Spinal cord (tissue), 9 donors: ENCODE measurements at regions not wholly inside any gene's neighbourhood (a gene's known extent, or its start where the extent isn't known, plus 50 kb on each side); places are given as distances from the start of the nearest gene placed in this dataset.

ENCODE experiments used
- DNase-seq, 6 donors: peaks; one replicate each; pipeline versions ENCODE4 v3.0.0 to v3.0.0-alpha.2; 2013 to 2015; ENCODE audit warnings: low spot score in 6 of 6, low read depth in 4 of 6
- H3K27ac ChIP-seq: one replicate; pipeline ENCODE4 v1.5.1; 2013; ENCODE audit warnings: low read depth, low read length, control low read depth
- H3K27me3 ChIP-seq: one replicate; pipeline ENCODE4 v1.6.1; 2013; ENCODE audit warnings: low read length; ENCODE audit not compliant: control insufficient read depth, insufficient read depth
- H3K36me3 ChIP-seq: one replicate; pipeline ENCODE4 v1.6.1; 2013; ENCODE audit warnings: low read length; ENCODE audit not compliant: control insufficient read depth, insufficient read depth
- H3K4me1 ChIP-seq: one replicate; pipeline ENCODE4 v1.6.1; 2013; ENCODE audit warnings: low read length; ENCODE audit not compliant: control insufficient read depth, insufficient read depth
- H3K4me3 ChIP-seq: one replicate; pipeline ENCODE4 v1.5.1; 2013; ENCODE audit warnings: low read depth, low read length, control low read depth
- H3K9me3 ChIP-seq: one replicate; pipeline ENCODE4 v1.6.1; 2013; ENCODE audit warnings: low read length; ENCODE audit not compliant: control insufficient read depth, insufficient read depth
- WGBS: methylation state at CpG from one replicate; pipeline ENCODE4 v1.1.5; 2013; ENCODE audit warnings: missing lambda C conversion rate; ENCODE audit not compliant: insufficient coverage; 5-methylcytosine and 5-hydroxymethylcytosine counted together
- donor health status: healthy.

- DNase-seq: peak in 2 of 6 donors; percentile 48 to 49
- no peaks in the 10 kb centered on the region for H3K27me3 ChIP-seq
- no peaks in the 10 kb centered on the region for H3K4me1 ChIP-seq
- H3K36me3 ChIP-seq: no peaks in the 10 kb centered on the region
- WGBS: no CpG with 5 or more reads among the region's 2 CpGs
- H3K27ac ChIP-seq: no peak overlapping the region
- no peak overlapping the region for H3K4me3 ChIP-seq
- no peaks in the 10 kb centered on the region for H3K9me3 ChIP-seq
These were observed 99.2 kb downstream of the C12orf50 start for GRCh38 chr12:87930033-87930432.

- 100% methylated on average over 1 of the region's 2 CpGs for WGBS
- Histone ChIP-seq H3K36me3 (no peaks in the 10 kb centered on the region), H3K27ac (no peak overlapping the region), H3K4me1 (no peaks in the 10 kb centered on the region), H3K9me3 (no peaks in the 10 kb centered on the region), H3K4me3 (no peak overlapping the region), H3K27me3 (no peaks in the 10 kb centered on the region)
- DNase-seq: no peak
These were observed 99.9 kb downstream of the C12orf50 start for GRCh38 chr12:87929346-87929745.

- Histone ChIP-seq H3K9me3 (no peaks in the 10 kb centered on the region), H3K36me3 (no peaks in the 10 kb centered on the region), H3K27me3 (no peaks in the 10 kb centered on the region), H3K4me3 (no peak overlapping the region), H3K27ac (no peak overlapping the region), H3K4me1 (no peaks in the 10 kb centered on the region)
- WGBS: no CpG with 5 or more reads among the region's 1 CpG
- peak in 1 of 6 donors; percentile 52 for DNase-seq
These were observed 101.2 kb downstream of the C12orf50 start for GRCh38 chr12:87928031-87928430.

GRCh38 chr12:87925021-87925420, 104.2 kb downstream of the C12orf50 start:
- no peak overlapping the region for H3K27ac ChIP-seq
- WGBS: no CpG with 5 or more reads among the region's 2 CpGs
- no peaks in the 10 kb centered on the region for H3K36me3 ChIP-seq
- DNase-seq: no peak
- no peaks in the 10 kb centered on the region for H3K9me3 ChIP-seq
- no peaks in the 10 kb centered on the region for H3K4me1 ChIP-seq
- no peaks in the 10 kb centered on the region for H3K27me3 ChIP-seq
- no peak overlapping the region for H3K4me3 ChIP-seq

GRCh38 chr12:87924149-87924548, 105.1 kb downstream of the C12orf50 start:
- no peak overlapping the region for H3K27ac ChIP-seq
- H3K36me3 ChIP-seq: no peaks in the 10 kb centered on the region
- no peak overlapping the region for H3K4me3 ChIP-seq
- no peaks in the 10 kb centered on the region for H3K9me3 ChIP-seq
- DNase-seq: peak in 1 of 6 donors; percentile 35
- no peaks in the 10 kb centered on the region for H3K4me1 ChIP-seq
- H3K27me3 ChIP-seq: no peaks in the 10 kb centered on the region

GRCh38 chr12:87923361-87923760, 105.8 kb downstream of the C12orf50 start:
- no peak overlapping the region for H3K27ac ChIP-seq
- DNase-seq: no peak
- H3K27me3 ChIP-seq: no peaks in the 10 kb centered on the region
- no peaks in the 10 kb centered on the region for H3K9me3 ChIP-seq
- H3K4me3 ChIP-seq: no peak overlapping the region
- no peaks in the 10 kb centered on the region for H3K4me1 ChIP-seq
- no peaks in the 10 kb centered on the region for H3K36me3 ChIP-seq
- whole genome bisulfite sequencing: no CpG with 5 or more reads among the region's 3 CpGs

GRCh38 chr12:87922736-87923135, 106.5 kb downstream of the C12orf50 start:
- no CpG with 5 or more reads among the region's 2 CpGs for WGBS
- no peak for DNase-seq
- Histone ChIP-seq H3K4me3 (no peak overlapping the region), H3K27me3 (no peaks in the 10 kb centered on the region), H3K9me3 (no peaks in the 10 kb centered on the region), H3K27ac (no peak overlapping the region), H3K36me3 (no peaks in the 10 kb centered on the region), H3K4me1 (no peaks in the 10 kb centered on the region)

GRCh38 chr12:87921621-87922020, 107.6 kb downstream of the C12orf50 start:
- 33% methylated on average over 2 of the region's 4 CpGs for WGBS
- Histone ChIP-seq H3K27ac (no peak overlapping the region), H3K9me3 (no peaks in the 10 kb centered on the region), H3K4me3 (no peak overlapping the region), H3K36me3 (no peaks in the 10 kb centered on the region), H3K27me3 (no peaks in the 10 kb centered on the region), H3K4me1 (no peaks in the 10 kb centered on the region)
- no peak for DNase-seq

- peak in 1 of 6 donors; percentile 42 for DNase-seq
- no peaks in the 10 kb centered on the region for H3K4me1 ChIP-seq
- H3K36me3 ChIP-seq: no peaks in the 10 kb centered on the region
- no peaks in the 10 kb centered on the region for H3K9me3 ChIP-seq
- no peak overlapping the region for H3K4me3 ChIP-seq
- H3K27me3 ChIP-seq: no peaks in the 10 kb centered on the region
- no peak overlapping the region for H3K27ac ChIP-seq
These were observed 109.1 kb downstream of the C12orf50 start for GRCh38 chr12:87920139-87920538.

GRCh38 chr12:87901457-87901856, 127.7 kb downstream of the C12orf50 start:
- H3K4me3 ChIP-seq: no peak overlapping the region
- H3K9me3 ChIP-seq: no peaks in the 10 kb centered on the region
- no peak for DNase-seq
- H3K27ac ChIP-seq: no peak overlapping the region
- H3K4me1 ChIP-seq: no peaks in the 10 kb centered on the region
- WGBS: 93% methylated on average over 3 of the region's 4 CpGs
- H3K27me3 ChIP-seq: no peaks in the 10 kb centered on the region
- H3K36me3 ChIP-seq: no peaks in the 10 kb centered on the region
